ENCODE measurements at regions not wholly inside any gene's neighbourhood (a gene's known extent, or its start where the extent isn't known, plus 50 kb on each side); places are given as distances from the start of the nearest gene placed in this dataset.

GRCh38 chr3:39671600-39671999, 137.8 kb upstream of the MYRIP start:
- TF ChIP-seq EZH2 (IDR thresholded peaks at IDR 0.05; ENCODE audit: borderline replicate concordance, insufficient read depth, low read depth, low read length, poor library complexity, severe bottlenecking) (no peak), CTCF (IDR thresholded peaks at IDR 0.05) (no peak)
- H3K4me3 Mint-ChIP-seq = no peak overlapping the region
- ChIA-PET CTCF (no interaction called here), POLR2A (no interaction called here)
- H2AFZ ChIP-seq (ENCODE audit: insufficient read depth, low read depth, low read length, poor library complexity, severe bottlenecking) = no peak overlapping the region
- no peak overlapping the region for H3K4me2 ChIP-seq (replicated peaks; ENCODE audit: low read depth, low read length, poor library complexity, severe bottlenecking)
- H3K9me3 Mint-ChIP-seq (ENCODE audit: insufficient read depth) = no peaks in the 10 kb centered on the region
- no peaks in the 10 kb centered on the region for H3K9me3 ChIP-seq (ENCODE audit: control extremely low read depth in 1 of 3, control insufficient read depth in 2 of 3, insufficient read depth in 1 of 3, low read length in 2 of 3)
- no peak overlapping the region for H3K4me3 ChIP-seq (ENCODE audit: control extremely low read depth in 1 of 5, extremely low read depth in 1 of 5, insufficient read depth in 1 of 5, low read depth in 2 of 5, low read length in 4 of 5)
- H4K20me1 ChIP-seq (ENCODE audit: control insufficient read depth, insufficient read depth, low read length, poor library complexity, severe bottlenecking) = no peaks in the 10 kb centered on the region
- no peak overlapping the region for H3K27ac ChIP-seq (ENCODE audit: low read length in 2 of 2)
- intact Hi-C loops (cut with micrococcal nuclease) = no loop called here
- DNase-seq (no peak), ATAC-seq (ENCODE audit: low read depth) (no peak)
- H3K9ac ChIP-seq (ENCODE audit: low read length) = no peak overlapping the region
- H3K27me3 Mint-ChIP-seq = peaks cover 3% of the 10 kb centered on the region
- no peaks in the 10 kb centered on the region for H3K4me1 ChIP-seq (ENCODE audit: control insufficient read depth in 2 of 2, insufficient read depth in 2 of 2, low read length in 2 of 2)
- peaks cover 0 to 3% (median 0%) of the 10 kb centered on the region in 4 experiments for H3K27me3 ChIP-seq (replicated peaks in 1 of 4; ENCODE audit: control extremely low read depth in 1 of 4, control insufficient read depth in 3 of 4, insufficient read depth in 4 of 4, low read length in 3 of 4)
- WGBS (ENCODE audit: insufficient coverage) = no CpG with 5 or more reads among the region's 2 CpGs
- no peaks in the 10 kb centered on the region for H3K36me3 ChIP-seq (replicated peaks in 1 of 2; ENCODE audit: control extremely low read depth in 1 of 2, control insufficient read depth in 1 of 2, extremely low read depth in 1 of 2, insufficient read depth in 2 of 2, low read length in 1 of 2)
- H3K27ac Mint-ChIP-seq = no peak overlapping the region
- H3K79me2 ChIP-seq (ENCODE audit: control insufficient read depth, insufficient read depth, low read length) = no peaks in the 10 kb centered on the region
- no peaks in the 10 kb centered on the region for H3K4me1 Mint-ChIP-seq

GRCh38 chr3:39705351-39705900, 104.0 kb upstream of the MYRIP start:
- 63% methylated on average over 1 of the region's 1 CpG for WGBS (ENCODE audit: insufficient coverage)

More at GRCh38 chr3:39705351-39705900, 104.0 kb upstream of the MYRIP start:
- Histone ChIP-seq H3K9ac (ENCODE audit: low read length) (no peak overlapping the region), H3K4me2 (replicated peaks; ENCODE audit: low read depth, low read length, poor library complexity, severe bottlenecking) (no peak overlapping the region), H3K36me3 (replicated peaks in 1 of 2; ENCODE audit: control extremely low read depth in 1 of 2, control insufficient read depth in 1 of 2, extremely low read depth in 1 of 2, insufficient read depth in 2 of 2, low read length in 1 of 2) (no peaks in the 10 kb centered on the region), H3K27me3 (replicated peaks in 1 of 4; ENCODE audit: control extremely low read depth in 1 of 4, control insufficient read depth in 3 of 4, insufficient read depth in 4 of 4, low read length in 3 of 4) (no peaks in the 10 kb centered on the region), H4K20me1 (ENCODE audit: control insufficient read depth, insufficient read depth, low read length, poor library complexity, severe bottlenecking) (no peaks in the 10 kb centered on the region), H3K9me3 (ENCODE audit: control extremely low read depth in 1 of 3, control insufficient read depth in 2 of 3, insufficient read depth in 1 of 3, low read length in 2 of 3) (no peaks in the 10 kb centered on the region), H2AFZ (ENCODE audit: insufficient read depth, low read depth, low read length, poor library complexity, severe bottlenecking) (no peak overlapping the region), H3K27ac (ENCODE audit: low read length in 2 of 2) (no peak overlapping the region), H3K4me1 (ENCODE audit: control insufficient read depth in 2 of 2, insufficient read depth in 2 of 2, low read length in 2 of 2) (no peaks in the 10 kb centered on the region), H3K79me2 (ENCODE audit: control insufficient read depth, insufficient read depth, low read length) (no peaks in the 10 kb centered on the region), H3K4me3 (ENCODE audit: control extremely low read depth in 1 of 5, extremely low read depth in 1 of 5, insufficient read depth in 1 of 5, low read depth in 2 of 5, low read length in 4 of 5) (no peak overlapping the region)
- TF ChIP-seq CTCF (IDR thresholded peaks at IDR 0.05) = no peak
- TF ChIP-seq EZH2 (IDR thresholded peaks at IDR 0.05; ENCODE audit: borderline replicate concordance, insufficient read depth, low read depth, low read length, poor library complexity, severe bottlenecking) = no peak
- H3K4me1 Mint-ChIP-seq = no peaks in the 10 kb centered on the region
- H3K27ac Mint-ChIP-seq = no peak overlapping the region
- intact Hi-C loops (cut with micrococcal nuclease) = no loop called here
- peaks cover under 1% of the 10 kb centered on the region for H3K9me3 Mint-ChIP-seq (ENCODE audit: insufficient read depth)
- POLR2A ChIA-PET = no interaction called here
- DNase-seq = no peak
- CTCF ChIA-PET = no interaction called here
- H3K27me3 Mint-ChIP-seq = peaks cover 11% of the 10 kb centered on the region
- H3K4me3 Mint-ChIP-seq = no peak overlapping the region
- no peak for ATAC-seq (ENCODE audit: low read depth)
